Hepatocyte (in vitro differentiated cells): ENCODE measurements at regions not wholly inside any gene's neighbourhood (a gene's known extent, or its start where the extent isn't known, plus 50 kb on each side); places are given as distances from the start of the nearest gene placed in this dataset.

Source experiments
- CTCF ChIP-seq: fragments of 200-600 bp; sonication (generic); IDR thresholded peaks from 2 replicates; pipeline ENCODE4 v1.5.1; 2016; ENCODE audit warnings: antibody characterized with exemption, mild to moderate bottlenecking; ENCODE audit not compliant: poor library complexity
- EZH2 ChIP-seq: fragments of 200-600 bp; sonication (generic); IDR thresholded peaks from 2 replicates; pipeline ENCODE4 v1.6.1; 2016; ENCODE audit warnings: antibody characterized with exemption, mild to moderate bottlenecking, borderline replicate concordance
- EZH2phosphoT487 ChIP-seq: fragments of 200-600 bp; sonication (generic); IDR thresholded peaks from one replicate; pipeline ENCODE4 v1.6.1; 2018; ENCODE audit warnings: antibody characterized with exemption, mild to moderate bottlenecking, low read depth, moderate library complexity; ENCODE audit not compliant: unreplicated experiment, severe bottlenecking

DNA sequence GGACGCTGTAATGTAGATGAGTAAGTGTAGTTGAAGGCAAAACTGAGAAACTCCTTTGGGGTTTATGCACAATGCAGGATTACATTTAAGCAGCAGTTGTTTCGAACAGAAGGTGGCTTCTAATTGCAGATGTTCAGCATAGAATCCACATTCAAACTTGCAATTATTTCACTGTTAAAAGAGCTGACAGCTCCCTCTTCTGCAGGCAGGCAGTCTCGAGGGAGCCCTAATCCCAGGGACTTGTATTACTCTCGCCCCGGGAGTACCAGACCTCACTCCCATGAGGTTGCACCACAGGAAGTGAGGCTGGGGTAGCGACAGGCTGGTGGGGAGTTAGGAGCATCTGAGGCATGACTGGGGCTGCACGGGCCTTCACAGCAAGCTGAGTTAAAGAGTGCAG lies 484.3 kb upstream of the EEF2KMT start:
- TF ChIP-seq CTCF = no peak
- TF ChIP-seq EZH2 = no peak
- no peak for TF ChIP-seq EZH2phosphoT487
